ENCODE measurements at regions not wholly inside any gene's neighbourhood (a gene's known extent, or its start where the extent isn't known, plus 50 kb on each side); places are given as distances from the start of the nearest gene placed in this dataset.

DNA sequence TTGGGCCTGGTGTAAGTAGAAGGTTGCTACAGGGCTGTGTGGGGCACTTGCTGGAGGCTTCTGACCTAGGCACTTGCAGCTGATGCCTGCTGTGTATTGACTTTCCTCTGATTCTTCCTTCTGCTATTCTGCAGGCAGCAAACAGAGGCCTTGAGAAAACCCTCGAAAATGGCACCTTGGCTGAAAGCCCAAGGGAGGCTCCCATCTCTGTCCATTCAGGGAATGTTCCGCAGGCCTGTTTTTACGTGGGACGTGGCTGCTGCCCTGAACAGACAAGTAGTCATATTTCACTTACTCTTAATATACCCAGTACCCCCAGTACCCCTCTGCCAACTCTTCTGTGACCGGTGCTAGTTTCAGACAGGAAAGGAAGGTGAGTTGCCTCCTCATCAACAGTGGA is 664.7 kb downstream of the INHBA start:
- no peak for DNase-seq
- TF ChIP-seq, protein P1, sequence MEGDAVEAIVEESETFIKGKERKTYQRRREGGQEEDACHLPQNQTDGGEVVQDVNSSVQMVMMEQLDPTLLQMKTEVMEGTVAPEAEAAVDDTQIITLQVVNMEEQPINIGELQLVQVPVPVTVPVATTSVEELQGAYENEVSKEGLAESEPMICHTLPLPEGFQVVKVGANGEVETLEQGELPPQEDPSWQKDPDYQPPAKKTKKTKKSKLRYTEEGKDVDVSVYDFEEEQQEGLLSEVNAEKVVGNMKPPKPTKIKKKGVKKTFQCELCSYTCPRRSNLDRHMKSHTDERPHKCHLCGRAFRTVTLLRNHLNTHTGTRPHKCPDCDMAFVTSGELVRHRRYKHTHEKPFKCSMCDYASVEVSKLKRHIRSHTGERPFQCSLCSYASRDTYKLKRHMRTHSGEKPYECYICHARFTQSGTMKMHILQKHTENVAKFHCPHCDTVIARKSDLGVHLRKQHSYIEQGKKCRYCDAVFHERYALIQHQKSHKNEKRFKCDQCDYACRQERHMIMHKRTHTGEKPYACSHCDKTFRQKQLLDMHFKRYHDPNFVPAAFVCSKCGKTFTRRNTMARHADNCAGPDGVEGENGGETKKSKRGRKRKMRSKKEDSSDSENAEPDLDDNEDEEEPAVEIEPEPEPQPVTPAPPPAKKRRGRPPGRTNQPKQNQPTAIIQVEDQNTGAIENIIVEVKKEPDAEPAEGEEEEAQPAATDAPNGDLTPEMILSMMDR (IDR thresholded peaks at IDR 0.05; ENCODE audit: low read depth, low read length): no peak
- Histone ChIP-seq H3K4me3 (ENCODE audit: low read depth, low read length) (no peak overlapping the region), H3K36me3 (no peaks in the 10 kb centered on the region), H3K27me3 (peaks cover 3% of the 10 kb centered on the region; the same call in 1 of the 2 replicates), H3K9me3 (no peaks in the 10 kb centered on the region; the same call in 1 of the 2 replicates), H3K4me1 (no peaks in the 10 kb centered on the region)

DNA sequence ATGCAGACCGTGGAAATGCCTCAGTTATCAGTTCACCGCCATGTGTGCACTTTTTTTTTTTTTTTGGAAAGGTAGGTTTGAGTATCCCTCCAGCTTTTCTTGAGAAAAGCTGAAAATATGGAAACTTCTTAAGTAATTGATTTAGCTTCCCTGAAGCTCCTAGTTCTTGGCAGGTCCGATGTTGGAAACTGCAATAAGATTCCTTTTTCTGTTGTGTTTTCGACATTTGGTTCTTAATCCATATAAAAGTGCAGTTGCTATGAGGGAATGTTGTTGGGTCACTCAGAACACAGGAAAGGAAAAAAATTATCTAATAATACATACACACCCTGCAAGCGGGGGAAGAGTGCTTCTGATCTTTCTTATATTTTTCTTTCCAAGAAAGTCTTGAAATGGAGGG is 665.2 kb downstream of the INHBA start:
- H3K27me3 ChIP-seq: peaks cover 3% of the 10 kb centered on the region; the same call in 1 of the 2 replicates
- no peaks in the 10 kb centered on the region for H3K4me1 ChIP-seq
- no peak overlapping the region for H3K4me3 ChIP-seq (ENCODE audit: low read depth, low read length)
- H3K9me3 ChIP-seq: no peaks in the 10 kb centered on the region; the same call in 1 of the 2 replicates
- no peaks in the 10 kb centered on the region for H3K36me3 ChIP-seq
- no peak for DNase-seq
- TF ChIP-seq, protein P1 (IDR thresholded peaks at IDR 0.05; ENCODE audit: low read depth, low read length): no peak

DNA sequence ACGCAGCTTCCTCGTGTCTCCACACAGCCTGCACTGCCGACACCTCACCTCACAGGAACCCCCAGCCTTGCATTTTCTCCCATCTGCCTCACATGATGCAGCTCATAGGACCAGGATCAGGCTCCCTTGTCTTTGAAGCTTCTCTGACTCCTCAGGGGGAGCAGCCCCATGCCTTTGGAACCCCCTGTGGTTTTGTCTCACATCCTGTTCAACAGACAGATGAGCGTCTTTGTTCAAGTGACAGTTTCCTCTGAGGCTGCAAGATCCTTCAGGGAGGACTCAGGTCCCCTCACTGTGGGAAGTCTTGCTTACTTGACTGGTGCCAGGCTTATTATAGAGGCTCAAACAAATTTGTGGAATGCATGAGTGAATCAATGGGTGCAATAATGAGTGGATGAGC is 667.1 kb downstream of the INHBA start:
- H3K9me3 ChIP-seq: no peaks in the 10 kb centered on the region; the same call in 1 of the 2 replicates
- peaks cover 3% of the 10 kb centered on the region; the same call in 1 of the 2 replicates for H3K27me3 ChIP-seq
- no peak for DNase-seq
- no peaks in the 10 kb centered on the region for H3K36me3 ChIP-seq
- TF ChIP-seq, protein P1 (IDR thresholded peaks at IDR 0.05; ENCODE audit: low read depth, low read length): no peak
- H3K4me3 ChIP-seq (ENCODE audit: low read depth, low read length): no peak overlapping the region
- H3K4me1 ChIP-seq: no peaks in the 10 kb centered on the region

DNA sequence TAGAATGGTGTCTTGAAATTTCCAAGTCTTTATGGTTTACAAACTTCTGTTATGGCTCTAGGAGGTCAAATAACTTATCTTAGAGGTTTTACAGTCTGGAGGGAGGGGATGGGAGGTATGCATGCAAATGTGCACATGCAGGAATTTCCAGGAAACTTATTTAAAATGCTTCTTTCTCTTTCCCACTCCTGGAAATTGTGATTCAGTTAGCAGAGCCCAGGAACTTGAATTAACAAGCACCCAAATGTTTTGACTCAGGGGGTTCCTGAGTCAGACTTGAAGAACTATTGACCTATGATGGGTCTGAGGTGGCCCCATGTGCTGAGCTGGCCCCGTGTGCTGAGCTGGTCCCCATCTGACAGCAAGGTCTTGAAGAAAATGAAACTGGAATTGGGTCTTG is 669.4 kb downstream of the INHBA start:
- TF ChIP-seq, protein P1 (IDR thresholded peaks at IDR 0.05; ENCODE audit: low read depth, low read length): no peak
- peaks cover 3% of the 10 kb centered on the region; the same call in 1 of the 2 replicates for H3K27me3 ChIP-seq
- DNase-seq: no peak
- no peaks in the 10 kb centered on the region for H3K36me3 ChIP-seq
- H3K4me3 ChIP-seq (ENCODE audit: low read depth, low read length): no peak overlapping the region
- no peaks in the 10 kb centered on the region for H3K9me3 ChIP-seq
- no peaks in the 10 kb centered on the region for H3K4me1 ChIP-seq

DNA sequence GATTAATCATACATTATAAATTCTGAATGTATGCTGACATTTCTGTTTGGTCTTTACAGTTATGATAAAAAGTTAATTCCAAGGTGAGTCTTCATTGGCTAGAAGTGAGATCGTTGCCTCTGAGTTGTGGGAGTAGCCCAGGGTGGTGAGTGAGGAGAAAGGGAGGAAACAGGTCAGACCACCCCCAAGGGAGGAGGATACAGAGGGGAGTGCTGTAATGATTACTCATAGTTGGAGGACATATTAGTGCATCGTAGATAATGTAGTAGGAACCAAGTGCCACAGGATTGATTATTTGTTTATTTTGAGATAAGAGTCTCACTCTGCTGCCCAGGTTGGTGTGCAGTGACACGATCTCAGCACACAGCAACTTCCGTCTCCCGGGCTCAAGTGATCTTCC is 672.2 kb downstream of the INHBA start:
- H3K9me3 ChIP-seq: no peaks in the 10 kb centered on the region
- TF ChIP-seq, protein P1 (IDR thresholded peaks at IDR 0.05; ENCODE audit: low read depth, low read length): no peak
- no peaks in the 10 kb centered on the region for H3K4me1 ChIP-seq
- H3K36me3 ChIP-seq: no peaks in the 10 kb centered on the region
- no peak overlapping the region for H3K4me3 ChIP-seq (ENCODE audit: low read depth, low read length)
- DNase-seq: no peak
- H3K27me3 ChIP-seq: no peaks in the 10 kb centered on the region

DNA sequence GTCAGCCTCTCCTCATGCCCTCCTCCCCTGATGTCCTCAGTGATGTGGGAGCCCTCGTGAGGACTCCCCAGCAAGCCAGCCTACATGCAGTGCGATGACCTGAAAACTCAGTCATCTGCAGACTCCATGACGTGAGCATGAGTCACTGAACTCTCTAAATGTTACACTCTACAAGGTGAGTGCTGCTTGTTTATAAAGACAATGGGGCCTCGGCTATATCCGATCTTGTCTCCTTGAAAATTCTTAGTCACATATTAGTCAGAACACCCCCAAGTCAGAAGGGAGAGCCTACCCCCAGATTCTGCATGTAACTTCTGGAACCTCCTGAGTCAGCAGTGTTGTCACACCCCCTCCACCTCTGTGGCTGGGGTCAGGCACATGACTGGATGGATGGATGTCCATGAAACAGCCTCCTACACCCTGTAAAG is 673.8 kb downstream of the INHBA start:
- Histone ChIP-seq H3K9me3 (no peaks in the 10 kb centered on the region), H3K4me1 (no peaks in the 10 kb centered on the region), H3K36me3 (no peaks in the 10 kb centered on the region), H3K4me3 (ENCODE audit: low read depth, low read length) (no peak overlapping the region), H3K27me3 (no peaks in the 10 kb centered on the region)
- TF ChIP-seq, protein P1 (IDR thresholded peaks at IDR 0.05; ENCODE audit: low read depth, low read length): no peak
- DNase-seq: no peak
